DMS153 (cell line): ENCODE measurements at regions not wholly inside any gene's neighbourhood (a gene's known extent, or its start where the extent isn't known, plus 50 kb on each side); places are given as distances from the start of the nearest gene placed in this dataset.
"Not testable (repeated sequence)": the region's sequence is repeated elsewhere in the genome, so short reads cannot be mapped to it uniquely, and the experiment has no call there.

ENCODE experiments used
- DNase-seq: peaks from one replicate; lab custom pipeline; 2025; lab: John Stamatoyannopoulos, UW

- DNase-seq: no peak
These were observed 255.3 kb upstream of the GJE1 start for GRCh38 chr6:141877275-141877983.

GRCh38 chr6:141874930-141875602, 257.7 kb upstream of the GJE1 start:
- DNase-seq: no peak

DNA sequence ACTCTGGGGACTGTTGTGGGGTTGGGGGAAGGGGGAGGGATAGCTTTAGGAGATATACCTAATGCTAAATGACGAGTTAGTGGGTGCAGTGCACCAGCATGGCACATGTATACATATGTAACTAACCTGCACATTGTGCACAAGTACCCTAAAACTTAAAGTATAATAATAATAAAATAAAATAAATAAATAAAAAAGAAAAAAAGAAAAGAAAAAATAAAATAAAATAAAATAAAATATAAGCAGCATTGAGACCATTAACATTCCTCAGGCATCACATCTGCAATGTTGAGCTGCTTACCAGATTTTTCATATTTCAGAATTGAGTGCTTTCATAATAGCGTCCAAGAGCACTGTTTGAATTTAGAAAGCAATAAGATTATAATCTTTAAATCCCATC, 263.2 kb upstream of the GJE1 start:
- not testable (repeated sequence) for DNase-seq

GRCh38 chr6:141867767-141868166, 265.0 kb upstream of the GJE1 start:
- DNase-seq: no peak

DNA sequence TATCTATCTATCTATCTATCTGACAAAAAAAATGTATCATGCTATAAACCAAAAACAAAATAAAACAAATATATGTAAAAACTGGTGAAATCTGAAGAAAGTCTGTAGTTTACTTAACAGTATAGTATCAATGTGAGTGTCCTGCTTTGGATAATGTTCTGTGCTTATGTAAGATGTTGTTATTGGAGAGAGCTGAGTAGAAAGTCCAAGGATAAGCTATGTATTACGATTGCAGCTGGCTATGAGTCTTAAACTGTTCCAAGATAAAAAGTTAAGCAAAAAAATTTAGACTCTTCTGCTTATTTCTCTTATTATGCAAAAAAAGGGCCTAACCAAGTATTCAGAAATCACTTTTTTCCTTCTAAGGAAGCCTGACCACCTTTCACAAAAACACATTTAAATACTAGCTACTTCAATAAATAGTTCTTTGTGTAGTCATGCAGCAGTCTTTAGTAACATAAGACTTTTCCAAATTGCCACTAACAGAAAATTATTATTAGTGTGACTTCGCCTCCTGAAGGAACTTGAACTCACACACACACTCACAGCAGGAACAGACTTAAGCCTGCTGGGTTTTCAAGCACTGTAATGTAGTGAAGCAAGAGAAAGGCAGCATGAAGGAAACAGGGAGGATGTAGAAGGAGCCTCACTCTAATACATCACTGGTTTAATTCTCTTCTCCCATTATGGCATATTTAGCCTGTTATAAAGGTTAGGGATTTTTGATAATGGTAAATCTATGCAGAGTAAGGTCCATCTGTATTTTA, 265.8 kb upstream of the GJE1 start:
- no peak for DNase-seq

DNA sequence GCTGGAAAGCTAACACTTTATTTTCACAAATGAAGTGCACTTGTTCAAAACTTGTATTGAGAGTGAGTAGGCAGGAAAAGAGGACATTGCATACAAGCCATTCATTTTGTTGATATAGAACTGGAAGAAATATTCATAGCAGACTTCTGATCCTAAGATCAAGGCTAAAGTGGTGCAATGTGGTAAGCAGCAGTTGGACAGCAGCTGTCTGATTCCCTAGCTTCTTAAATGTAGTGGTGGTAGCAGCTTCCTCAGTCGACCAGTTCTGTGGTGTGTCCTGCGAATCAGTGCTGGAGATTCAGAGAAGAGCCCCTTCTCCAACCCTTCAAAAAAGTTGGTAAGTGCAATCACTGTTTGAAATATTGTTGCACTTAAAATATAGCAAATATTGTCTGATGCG, 281.7 kb upstream of the GJE1 start:
- DNase-seq: no peak

DNA sequence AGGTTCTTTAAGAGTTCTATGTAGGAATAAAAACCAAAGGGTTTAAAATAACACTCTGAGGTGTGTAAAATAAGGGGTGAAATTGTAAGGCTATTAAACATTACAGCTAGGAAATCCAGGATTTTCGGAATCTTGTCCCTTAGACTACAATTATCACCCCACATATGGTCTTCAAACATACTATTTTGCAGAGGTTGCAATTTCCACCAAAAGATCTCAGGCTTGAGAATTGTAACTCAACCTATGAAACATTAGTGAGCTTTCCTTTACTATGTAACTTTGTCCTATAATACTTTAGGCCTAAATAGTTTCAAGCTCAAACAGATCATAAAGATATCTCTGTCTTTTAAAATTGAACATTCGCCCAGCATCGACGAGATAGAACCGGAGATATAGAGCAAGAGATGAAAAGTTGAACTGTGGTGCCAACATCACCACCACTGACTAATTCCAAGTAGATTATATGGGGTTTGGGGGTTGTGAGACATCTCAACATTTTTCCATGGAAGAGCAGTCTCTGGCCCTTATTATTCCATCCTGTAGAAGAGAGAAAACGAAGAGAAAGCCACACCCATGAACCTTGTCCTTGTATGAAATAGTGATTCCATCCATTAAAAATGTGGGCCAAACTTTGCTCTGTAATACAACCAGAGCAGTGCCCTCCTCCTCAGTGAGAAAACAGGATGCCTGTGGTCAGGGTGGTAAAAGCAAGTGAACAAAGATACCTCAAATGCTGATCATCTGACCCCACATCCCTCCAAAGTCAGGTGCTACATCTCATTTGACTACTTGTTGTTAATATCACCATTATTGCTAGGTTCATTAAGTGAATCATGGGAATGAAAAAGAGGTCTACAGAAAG, 284.5 kb upstream of the GJE1 start:
- DNase-seq: no peak

DNA sequence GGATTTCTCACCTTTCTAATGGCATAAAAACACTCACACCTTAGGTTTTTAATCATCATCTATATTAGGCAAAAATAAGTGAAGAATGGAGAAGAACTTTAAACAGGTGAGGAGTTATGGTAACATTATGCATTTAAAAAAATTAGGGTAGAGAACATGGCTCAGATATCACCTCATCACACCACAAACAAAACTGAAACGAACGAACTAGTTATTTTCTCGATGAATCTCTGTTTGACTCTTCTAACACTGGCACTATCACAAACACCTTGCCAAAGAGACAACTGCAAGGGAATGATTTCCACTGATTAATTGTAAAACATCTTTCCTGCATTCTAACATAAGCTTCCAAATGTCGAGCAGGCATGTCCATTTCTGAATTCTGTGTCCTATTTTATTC, 286.1 kb upstream of the GJE1 start:
- no peak for DNase-seq

- no peak for DNase-seq
These were observed 289.4 kb upstream of the GJE1 start for GRCh38 chr6:141843178-141843834.

DNA sequence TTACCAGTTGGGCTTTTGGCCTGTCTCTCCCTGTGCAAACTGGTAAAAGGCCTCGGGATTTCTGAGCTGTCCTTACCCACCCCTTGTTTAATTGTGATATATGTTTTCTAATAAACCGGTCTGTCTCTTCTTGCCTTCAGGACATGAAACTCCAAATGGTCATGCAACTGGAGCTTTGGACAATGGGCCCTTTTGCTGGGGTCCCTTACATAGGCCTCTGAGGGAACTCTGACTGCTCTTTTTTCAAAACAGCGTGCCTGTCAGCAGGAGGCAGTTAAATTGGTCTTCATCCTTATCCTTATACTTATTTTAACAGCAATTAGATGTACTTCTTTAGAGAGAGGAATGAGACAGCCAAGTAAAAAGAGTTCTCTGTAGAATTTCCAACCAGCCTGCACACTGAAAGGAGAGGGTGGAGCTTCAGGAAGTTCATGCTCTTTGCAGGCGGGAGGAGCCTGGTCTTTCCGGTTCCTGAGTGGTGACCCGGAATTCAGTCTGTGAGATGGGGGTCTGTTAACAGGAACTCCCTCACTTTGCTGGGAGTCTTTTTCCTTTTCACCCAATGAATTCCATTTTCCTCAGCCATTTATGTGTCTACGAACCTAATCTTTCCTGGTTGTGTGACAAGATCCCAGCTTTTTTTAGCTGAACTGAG, 299.6 kb upstream of the GJE1 start:
- no peak for DNase-seq

DNA sequence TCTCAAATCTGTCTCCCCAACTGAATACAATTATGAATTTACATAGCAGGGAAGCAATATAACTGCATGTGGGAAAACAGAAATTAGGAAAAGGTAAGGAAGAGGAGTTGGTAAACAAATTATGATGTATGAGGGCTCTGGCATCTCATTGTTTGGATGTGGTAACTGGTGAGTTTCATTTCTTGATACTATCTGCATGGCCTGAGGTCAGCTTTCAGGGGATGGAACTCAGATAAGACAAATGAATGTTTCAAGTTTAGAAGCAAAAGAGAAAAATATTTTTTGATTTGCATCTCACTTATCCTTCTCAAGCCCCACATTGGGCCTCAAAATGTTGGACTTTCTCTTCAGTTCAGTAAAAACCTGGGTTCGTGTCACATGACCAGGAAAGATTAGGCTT, 302.2 kb upstream of the GJE1 start:
- no peak for DNase-seq

DNA sequence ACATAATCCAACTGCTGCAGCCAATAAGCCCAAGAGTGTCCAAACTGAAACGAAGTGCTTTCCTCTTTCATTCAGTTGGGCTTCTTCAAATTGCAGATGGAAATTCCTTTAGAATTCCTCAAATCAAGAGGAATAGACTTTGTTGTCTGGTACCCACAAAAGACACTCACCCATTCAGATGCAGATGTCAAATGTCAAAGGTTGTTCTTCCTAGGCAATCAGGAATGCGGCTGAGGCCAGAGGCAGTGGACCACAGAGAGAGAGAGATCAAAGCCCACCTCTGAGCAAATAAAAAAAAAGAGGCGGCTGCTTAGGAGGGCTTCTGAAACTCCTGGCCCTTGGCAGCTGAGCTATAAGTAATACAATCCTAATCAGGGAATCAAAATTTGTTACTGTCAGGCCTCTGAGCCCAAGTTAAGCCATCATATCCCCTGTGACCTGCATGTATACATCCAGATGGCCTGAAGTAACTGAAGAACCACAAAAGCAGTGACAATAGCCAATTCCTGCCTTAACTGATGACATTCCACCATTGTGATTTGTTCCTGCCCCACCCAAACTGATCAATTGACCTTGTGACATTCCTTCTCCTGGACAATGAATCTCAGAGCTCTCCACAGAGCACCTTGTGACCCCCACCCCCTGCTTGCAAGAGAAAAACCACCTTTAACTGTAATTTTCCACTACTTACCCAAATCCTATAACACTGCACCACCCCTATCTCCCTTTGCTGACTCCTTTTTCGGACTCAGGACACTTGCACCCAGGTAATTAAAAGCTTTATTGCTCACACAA, 303.0 kb upstream of the GJE1 start:
- no peak for DNase-seq

- no peak for DNase-seq
These were observed 308.4 kb upstream of the GJE1 start for GRCh38 chr6:141824350-141824749.

- DNase-seq: not testable (repeated sequence)
These were observed 317.7 kb upstream of the GJE1 start for GRCh38 chr6:141815039-141815438.

DNA sequence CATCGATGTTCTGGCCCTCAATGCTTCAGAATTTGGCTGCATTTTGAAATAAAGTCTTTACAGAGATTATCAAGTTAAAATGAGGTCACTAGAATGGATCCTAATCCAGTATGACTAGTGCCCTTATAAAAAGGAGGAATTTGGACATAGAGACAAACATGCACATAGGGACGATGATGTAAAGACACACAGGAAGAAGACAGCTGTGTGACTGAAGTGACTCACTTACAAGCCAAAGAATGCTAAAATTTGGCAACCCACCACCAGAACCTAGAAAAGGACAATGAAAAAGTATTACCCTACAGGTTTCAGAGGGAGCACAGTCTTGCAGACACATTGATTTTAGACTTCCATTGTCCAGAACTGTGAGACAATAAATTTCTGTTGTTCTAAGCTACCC, 322.8 kb upstream of the GJE1 start:
- no peak for DNase-seq

DNA sequence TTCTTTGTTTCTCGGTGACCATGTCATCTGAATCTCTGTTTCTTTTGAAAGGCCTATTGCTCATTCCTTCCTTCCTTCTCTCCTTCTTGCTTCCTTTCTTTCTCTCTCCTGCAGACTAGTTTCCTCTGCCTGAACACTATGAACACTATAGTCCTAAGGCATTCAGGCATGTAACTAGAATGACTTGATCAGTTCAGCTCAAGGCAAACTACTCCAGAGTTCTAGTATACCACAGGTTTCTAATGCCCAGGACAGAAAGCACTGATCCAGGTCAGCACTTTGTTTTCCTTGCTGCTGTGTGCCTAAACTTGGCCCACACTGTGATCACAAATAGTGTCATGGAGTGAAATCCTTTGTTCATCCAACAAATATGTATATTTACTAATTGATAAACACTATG, 324.1 kb upstream of the GJE1 start:
- DNase-seq: no peak

- DNase-seq: not testable (repeated sequence)
These were observed 331.8 kb upstream of the GJE1 start for GRCh38 chr6:141800973-141801372.

DNA sequence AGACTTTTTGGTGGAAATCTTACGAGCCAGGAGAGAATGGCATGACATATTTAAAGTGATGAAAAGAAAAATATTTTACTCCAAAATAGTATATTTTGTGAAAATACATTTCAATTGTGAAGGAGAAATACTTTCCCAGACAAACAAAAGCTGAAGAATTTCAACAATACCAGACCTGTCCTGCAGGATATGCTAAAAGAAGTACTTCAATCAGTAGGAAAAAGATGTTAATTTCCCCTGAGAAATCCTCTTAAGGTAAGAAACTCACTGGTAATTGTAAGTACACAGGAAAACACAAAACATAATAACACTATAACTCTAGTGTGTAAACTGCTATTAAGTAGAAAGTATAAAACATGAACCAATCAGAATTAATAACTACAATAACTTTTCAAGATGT, 341.8 kb upstream of the GJE1 start:
- DNase-seq: no peak

GRCh38 chr6:141788096-141788495, 344.6 kb upstream of the GJE1 start:
- DNase-seq: no peak

GRCh38 chr6:141783585-141783984, 349.1 kb upstream of the GJE1 start:
- no peak for DNase-seq
